ENCODE measurements at regions not wholly inside any gene's neighbourhood (a gene's known extent, or its start where the extent isn't known, plus 50 kb on each side); places are given as distances from the start of the nearest gene placed in this dataset.

DNA sequence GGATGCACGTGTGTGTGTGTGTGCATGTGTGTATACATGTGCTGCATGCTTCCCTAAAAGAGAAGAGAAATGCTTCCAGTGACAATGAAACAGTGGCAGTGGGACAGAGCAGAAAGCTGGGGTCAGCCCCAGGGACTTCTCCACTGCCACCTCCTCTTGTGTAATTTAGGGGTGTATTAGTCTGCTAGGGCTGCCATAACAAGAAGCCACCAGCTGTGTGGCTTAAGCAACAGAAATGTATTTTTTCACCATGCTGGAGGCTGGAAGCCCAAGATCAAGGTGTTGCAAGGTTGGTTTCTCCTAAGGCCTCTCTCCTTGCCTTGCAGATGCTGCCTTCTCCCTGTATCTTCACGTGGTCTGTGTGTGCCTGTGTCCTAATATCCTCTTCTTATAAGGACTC, 190.5 kb downstream of the CXCL12 start:
- no peaks in the 10 kb centered on the region for H3K4me1 ChIP-seq
- no peak overlapping the region for H3K27ac ChIP-seq
- intact Hi-C loops (cut with DNase I), result no loop called here
- no peaks in the 10 kb centered on the region for H3K27me3 ChIP-seq
- no peak overlapping the region for H3K4me3 ChIP-seq
- no peaks in the 10 kb centered on the region for H3K9me3 ChIP-seq
- ATAC-seq (no peak), DNase-seq (no peak)
- no peaks in the 10 kb centered on the region for H3K36me3 ChIP-seq
- TF ChIP-seq, protein P1, sequence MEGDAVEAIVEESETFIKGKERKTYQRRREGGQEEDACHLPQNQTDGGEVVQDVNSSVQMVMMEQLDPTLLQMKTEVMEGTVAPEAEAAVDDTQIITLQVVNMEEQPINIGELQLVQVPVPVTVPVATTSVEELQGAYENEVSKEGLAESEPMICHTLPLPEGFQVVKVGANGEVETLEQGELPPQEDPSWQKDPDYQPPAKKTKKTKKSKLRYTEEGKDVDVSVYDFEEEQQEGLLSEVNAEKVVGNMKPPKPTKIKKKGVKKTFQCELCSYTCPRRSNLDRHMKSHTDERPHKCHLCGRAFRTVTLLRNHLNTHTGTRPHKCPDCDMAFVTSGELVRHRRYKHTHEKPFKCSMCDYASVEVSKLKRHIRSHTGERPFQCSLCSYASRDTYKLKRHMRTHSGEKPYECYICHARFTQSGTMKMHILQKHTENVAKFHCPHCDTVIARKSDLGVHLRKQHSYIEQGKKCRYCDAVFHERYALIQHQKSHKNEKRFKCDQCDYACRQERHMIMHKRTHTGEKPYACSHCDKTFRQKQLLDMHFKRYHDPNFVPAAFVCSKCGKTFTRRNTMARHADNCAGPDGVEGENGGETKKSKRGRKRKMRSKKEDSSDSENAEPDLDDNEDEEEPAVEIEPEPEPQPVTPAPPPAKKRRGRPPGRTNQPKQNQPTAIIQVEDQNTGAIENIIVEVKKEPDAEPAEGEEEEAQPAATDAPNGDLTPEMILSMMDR (IDR thresholded peaks at IDR 0.05), result no peak

DNA sequence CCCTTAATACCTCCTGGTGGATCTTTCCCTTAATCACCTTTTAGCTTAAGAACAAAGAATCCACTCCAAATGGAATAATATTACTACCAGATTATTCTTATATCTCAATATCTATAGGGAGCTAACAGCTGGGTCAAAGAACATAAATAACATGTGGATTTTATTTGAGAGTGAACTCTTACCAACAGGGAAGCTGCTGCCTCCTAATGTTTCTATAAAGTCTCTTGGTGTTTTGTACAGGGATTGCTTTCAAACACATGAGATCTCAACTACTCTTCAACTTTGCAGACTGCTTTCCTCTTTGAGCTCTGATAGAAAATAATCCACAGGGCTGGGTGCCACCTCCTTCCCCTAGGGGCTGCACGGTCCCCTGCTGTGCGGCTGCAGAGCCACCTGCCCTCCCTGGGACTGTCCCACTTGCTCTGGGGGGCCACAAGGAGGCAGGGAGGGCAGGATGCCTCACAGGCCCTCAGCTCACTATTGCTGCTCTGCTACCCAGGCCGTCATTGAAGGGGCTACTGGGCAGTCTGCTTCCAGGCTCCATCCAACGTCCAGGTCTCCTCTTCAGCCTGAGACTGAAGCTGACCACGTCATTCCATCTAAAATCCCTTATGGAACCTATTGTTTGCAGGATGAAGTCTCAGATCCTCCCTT, 191.2 kb downstream of the CXCL12 start:
- intact Hi-C loops (cut with DNase I), result no loop called here
- ATAC-seq (no peak), DNase-seq (no peak)
- no peak overlapping the region for H3K27ac ChIP-seq
- H3K4me1 ChIP-seq, result no peaks in the 10 kb centered on the region
- H3K9me3 ChIP-seq, result no peaks in the 10 kb centered on the region
- H3K4me3 ChIP-seq, result no peak overlapping the region
- H3K36me3 ChIP-seq, result no peaks in the 10 kb centered on the region
- no peaks in the 10 kb centered on the region for H3K27me3 ChIP-seq
- TF ChIP-seq, protein P1 (IDR thresholded peaks at IDR 0.05), result no peak

DNA sequence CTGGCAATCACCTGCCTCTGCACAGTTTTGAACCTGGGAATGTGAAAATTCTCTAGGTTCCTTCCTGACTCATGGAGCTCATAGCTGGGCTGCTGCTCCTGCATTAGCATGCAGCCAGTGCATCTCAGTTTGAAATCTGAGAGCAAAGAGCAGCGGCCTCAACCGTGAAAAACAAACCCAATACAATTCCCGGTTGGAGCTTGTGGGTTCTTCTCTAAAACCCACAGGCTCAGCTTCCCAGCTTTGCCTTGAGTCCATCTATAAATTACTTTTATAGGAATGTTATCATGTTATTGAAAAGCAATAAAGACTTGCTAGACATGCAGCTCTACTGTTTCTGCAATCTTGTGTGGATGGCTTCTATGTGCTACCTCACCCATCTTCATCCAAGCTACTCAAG, 191.7 kb downstream of the CXCL12 start:
- Histone ChIP-seq H3K36me3 (no peaks in the 10 kb centered on the region), H3K9me3 (no peaks in the 10 kb centered on the region), H3K27me3 (no peaks in the 10 kb centered on the region), H3K4me3 (no peak overlapping the region), H3K4me1 (no peaks in the 10 kb centered on the region), H3K27ac (no peak overlapping the region)
- TF ChIP-seq, protein P1 (IDR thresholded peaks at IDR 0.05), result no peak
- intact Hi-C loops (cut with DNase I), result no loop called here
- ATAC-seq, result no peak
- no peak for DNase-seq

DNA sequence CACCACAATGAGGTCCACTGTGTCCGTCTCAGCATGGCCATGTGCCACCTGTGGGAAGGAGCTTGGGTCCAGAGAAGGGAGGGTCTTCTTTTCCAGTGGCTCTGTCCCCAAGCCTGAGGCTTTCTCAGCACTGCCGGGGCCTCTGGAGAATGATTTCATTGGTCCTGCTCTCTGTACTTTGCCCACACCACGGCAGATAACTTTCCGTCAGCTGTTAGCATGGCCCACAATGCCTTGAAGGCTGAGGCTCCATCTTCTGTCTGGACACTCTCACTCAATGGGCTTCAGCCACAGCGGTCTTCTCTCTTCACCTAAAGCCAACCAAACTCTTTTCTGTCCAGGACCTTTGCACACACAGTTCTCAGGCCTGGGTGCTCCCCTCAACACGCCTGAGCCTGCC, 192.5 kb downstream of the CXCL12 start:
- ATAC-seq, result no peak
- no peaks in the 10 kb centered on the region for H3K27me3 ChIP-seq
- H3K4me1 ChIP-seq, result no peaks in the 10 kb centered on the region
- H3K27ac ChIP-seq, result no peak overlapping the region
- no peak for DNase-seq
- no peaks in the 10 kb centered on the region for H3K36me3 ChIP-seq
- no peaks in the 10 kb centered on the region for H3K9me3 ChIP-seq
- no peak overlapping the region for H3K4me3 ChIP-seq
- intact Hi-C loops (cut with DNase I), result no loop called here
- TF ChIP-seq, protein P1 (IDR thresholded peaks at IDR 0.05), result no peak

DNA sequence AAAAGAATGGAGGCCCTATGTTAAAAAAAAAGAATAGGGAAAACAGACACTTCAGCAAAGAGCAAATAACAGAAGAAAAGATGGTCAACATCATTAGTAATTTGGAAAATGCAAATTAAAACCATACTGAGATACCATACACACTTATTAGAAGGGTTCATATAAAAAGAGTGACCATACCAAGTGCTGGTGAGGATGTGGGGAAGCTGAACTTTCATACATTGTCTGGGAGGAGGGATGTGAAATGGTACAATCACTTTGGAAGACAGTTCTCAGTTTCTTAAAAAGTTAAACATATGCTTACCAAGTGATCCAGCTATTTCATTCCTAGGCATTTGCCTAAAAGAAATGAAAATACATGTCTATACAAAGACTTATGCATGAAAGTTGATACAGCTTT, 194.4 kb downstream of the CXCL12 start:
- Histone ChIP-seq H3K4me1 (no peaks in the 10 kb centered on the region), H3K4me3 (no peak overlapping the region), H3K27ac (no peak overlapping the region), H3K36me3 (no peaks in the 10 kb centered on the region), H3K27me3 (no peaks in the 10 kb centered on the region), H3K9me3 (no peaks in the 10 kb centered on the region)
- intact Hi-C loops (cut with DNase I), result no loop called here
- TF ChIP-seq, protein P1 (IDR thresholded peaks at IDR 0.05), result no peak
- DNase-seq (no peak), ATAC-seq (no peak)

DNA sequence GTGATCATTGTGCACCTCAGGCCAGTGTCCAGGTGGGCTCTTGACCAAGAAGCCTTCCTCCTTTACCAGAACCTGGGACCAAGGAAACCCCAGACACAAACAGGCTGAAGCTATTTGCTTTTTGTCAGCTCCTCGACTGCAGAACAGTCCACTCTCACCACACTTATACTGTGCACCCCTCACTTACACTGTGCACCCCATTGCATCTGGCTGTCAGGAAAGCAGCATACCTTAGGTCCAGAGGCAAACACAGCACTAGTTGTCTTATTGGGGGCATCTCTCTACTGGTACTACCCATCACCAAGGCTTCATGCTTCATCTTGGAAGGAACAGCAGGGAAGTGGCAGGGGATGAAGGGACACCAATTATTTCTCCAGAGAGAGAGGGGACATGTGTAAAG, 198.1 kb downstream of the CXCL12 start:
- no peak overlapping the region for H3K27ac ChIP-seq
- H3K27me3 ChIP-seq, result no peaks in the 10 kb centered on the region
- ATAC-seq, result no peak
- no peak for DNase-seq
- TF ChIP-seq, protein P1 (IDR thresholded peaks at IDR 0.05), result no peak
- H3K4me3 ChIP-seq, result no peak overlapping the region
- H3K4me1 ChIP-seq, result no peaks in the 10 kb centered on the region
- H3K9me3 ChIP-seq, result no peaks in the 10 kb centered on the region
- intact Hi-C loops (cut with DNase I), result no loop called here
- no peaks in the 10 kb centered on the region for H3K36me3 ChIP-seq
